Brain microvascular endothelial cell (primary cell): ENCODE measurements at regions not wholly inside any gene's neighbourhood (a gene's known extent, or its start where the extent isn't known, plus 50 kb on each side); places are given as distances from the start of the nearest gene placed in this dataset.

Source experiments
- DNase-seq: peaks from one replicate; pipeline ENCODE4 v3.0.0-alpha.2; 2020
- H3K27ac ChIP-seq: fragments of 250-450 bp; sonication (Bioruptor Pico); 2 replicates; pipeline ENCODE4 v1.5.1; 2020; ENCODE audit warnings: mild to moderate bottlenecking, moderate library complexity
- H3K27me3 ChIP-seq: fragments of 250-450 bp; sonication (Bioruptor Pico); replicated peaks from 2 replicates; pipeline ENCODE4 v1.5.1; 2020; ENCODE audit warnings: mild to moderate bottlenecking
- H3K36me3 ChIP-seq: fragments of 250-450 bp; sonication (Bioruptor Pico); replicated peaks from 2 replicates; pipeline ENCODE4 v1.5.1; 2020; ENCODE audit warnings: mild to moderate bottlenecking
- H3K4me3 ChIP-seq: 2 replicates; pipeline ENCODE4 v1.5.1; 2011; ENCODE audit warnings: low read depth, mild to moderate bottlenecking, control low read depth, low read length, moderate library complexity
- in situ Hi-C: cut with HindIII; loops from 2 replicates; pipeline ENCODE4 v1.10.0; 2017; ENCODE audit warnings: low sequenced_read_pairs, low pct_ligation_motif_present
- TF ChIP-seq, protein P1 (sequence below): IDR thresholded peaks from 2 replicates; pipeline ENCODE4 v1.5.1; 2011; ENCODE audit warnings: low read depth, mild to moderate bottlenecking, moderate library complexity, low read length, control low read depth, inconsistent platforms; ENCODE audit errors: missing control alignments

DNA sequence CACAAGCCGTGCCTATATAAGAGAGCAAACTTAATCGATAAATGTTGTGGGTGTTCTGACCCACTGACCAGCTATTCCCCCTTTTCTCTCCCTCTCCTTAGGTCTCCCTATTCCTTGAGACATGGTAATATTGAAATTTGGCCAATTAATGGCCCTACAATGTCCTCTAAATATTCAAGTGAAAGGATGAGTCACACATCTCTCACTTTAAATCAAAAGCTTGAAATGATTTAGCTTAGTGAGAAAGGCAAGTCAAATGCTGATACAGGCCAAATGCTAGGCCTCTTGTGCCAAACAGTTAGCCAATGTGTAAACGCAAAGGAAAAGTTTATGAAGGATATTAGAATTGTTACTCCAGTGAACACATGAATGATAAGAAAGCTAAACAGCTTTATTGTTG is 102.2 kb upstream of the CPNE8 start:
- DNase-seq, result no peak
- Histone ChIP-seq H3K4me3 (no peak overlapping the region), H3K27me3 (no peaks in the 10 kb centered on the region), H3K27ac (no peak overlapping the region), H3K36me3 (no peaks in the 10 kb centered on the region)
- TF ChIP-seq, protein P1, sequence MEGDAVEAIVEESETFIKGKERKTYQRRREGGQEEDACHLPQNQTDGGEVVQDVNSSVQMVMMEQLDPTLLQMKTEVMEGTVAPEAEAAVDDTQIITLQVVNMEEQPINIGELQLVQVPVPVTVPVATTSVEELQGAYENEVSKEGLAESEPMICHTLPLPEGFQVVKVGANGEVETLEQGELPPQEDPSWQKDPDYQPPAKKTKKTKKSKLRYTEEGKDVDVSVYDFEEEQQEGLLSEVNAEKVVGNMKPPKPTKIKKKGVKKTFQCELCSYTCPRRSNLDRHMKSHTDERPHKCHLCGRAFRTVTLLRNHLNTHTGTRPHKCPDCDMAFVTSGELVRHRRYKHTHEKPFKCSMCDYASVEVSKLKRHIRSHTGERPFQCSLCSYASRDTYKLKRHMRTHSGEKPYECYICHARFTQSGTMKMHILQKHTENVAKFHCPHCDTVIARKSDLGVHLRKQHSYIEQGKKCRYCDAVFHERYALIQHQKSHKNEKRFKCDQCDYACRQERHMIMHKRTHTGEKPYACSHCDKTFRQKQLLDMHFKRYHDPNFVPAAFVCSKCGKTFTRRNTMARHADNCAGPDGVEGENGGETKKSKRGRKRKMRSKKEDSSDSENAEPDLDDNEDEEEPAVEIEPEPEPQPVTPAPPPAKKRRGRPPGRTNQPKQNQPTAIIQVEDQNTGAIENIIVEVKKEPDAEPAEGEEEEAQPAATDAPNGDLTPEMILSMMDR, result no peak
- in situ Hi-C loops, result no loop called here

DNA sequence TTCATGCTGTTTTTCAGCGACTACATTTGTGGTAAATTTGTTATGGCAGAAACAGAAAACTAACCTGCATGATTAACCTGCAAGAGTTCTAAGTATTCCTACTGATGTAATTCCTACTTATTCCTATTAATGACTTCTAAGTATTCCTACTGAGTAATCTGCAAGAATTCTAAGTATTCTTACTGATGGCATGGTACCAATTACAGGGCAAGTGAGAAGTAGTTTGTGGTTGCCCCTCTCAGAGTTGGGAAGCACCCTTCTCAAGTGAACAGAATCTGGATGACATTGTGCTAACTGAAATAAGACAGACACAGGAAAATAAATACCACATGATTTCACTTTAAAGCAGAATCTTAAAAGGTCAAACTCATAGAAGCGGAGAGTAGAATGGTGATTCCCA is 100.9 kb upstream of the CPNE8 start:
- Histone ChIP-seq H3K27ac (no peak overlapping the region), H3K4me3 (no peak overlapping the region), H3K36me3 (no peaks in the 10 kb centered on the region), H3K27me3 (no peaks in the 10 kb centered on the region)
- in situ Hi-C loops, result no loop called here
- DNase-seq, result no peak
- TF ChIP-seq, protein P1, result no peak

DNA sequence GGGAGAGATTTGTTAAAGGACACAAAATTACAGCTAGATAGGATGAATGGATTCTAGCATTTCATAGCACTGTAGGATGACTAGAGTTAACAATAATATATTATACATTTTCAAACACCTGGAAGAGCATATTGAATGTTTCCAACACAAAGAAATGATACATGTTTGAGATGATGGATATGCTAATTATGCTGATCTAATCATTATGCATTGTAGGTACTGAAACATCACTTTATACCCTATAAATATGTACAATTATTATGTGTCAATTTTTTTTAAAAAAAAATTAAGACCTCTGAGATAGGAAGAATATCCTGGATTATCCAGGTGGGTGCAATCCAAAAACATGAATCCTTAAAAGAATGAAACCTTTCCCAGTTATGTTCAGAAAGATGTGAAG is 100.3 kb upstream of the CPNE8 start:
- DNase-seq, result no peak
- TF ChIP-seq, protein P1, result no peak
- in situ Hi-C loops, result no loop called here
- Histone ChIP-seq H3K27me3 (no peaks in the 10 kb centered on the region), H3K27ac (no peak overlapping the region), H3K36me3 (no peaks in the 10 kb centered on the region), H3K4me3 (no peak overlapping the region)

DNA sequence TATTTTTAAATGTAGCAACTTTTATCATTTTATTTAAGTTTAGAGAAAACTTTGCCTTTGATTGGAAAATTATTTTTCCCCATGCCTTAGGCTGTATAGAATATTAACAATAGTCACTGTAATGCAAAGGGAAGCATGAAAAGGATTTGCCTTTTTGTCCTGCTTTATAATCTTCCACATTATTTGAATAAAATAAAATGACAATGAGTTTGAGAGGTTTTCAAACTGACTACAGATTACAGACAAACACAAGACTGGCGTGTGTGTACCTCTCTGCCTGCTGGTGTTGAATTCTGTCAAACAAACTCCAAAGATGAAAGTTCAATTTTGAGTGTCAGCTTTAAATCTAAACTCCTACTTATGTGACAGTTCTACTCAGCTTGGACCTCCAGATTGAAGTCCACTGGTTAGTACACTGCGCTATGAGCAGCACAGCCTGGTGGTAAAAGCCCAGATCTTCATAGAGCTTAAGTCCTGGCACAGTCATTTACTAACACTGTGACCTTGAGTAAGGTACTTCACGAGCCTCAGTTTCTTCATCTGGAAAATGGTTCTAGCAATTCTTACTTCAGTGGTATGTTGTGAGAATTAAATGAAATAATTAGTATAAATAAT is 98.3 kb upstream of the CPNE8 start:
- H3K27ac ChIP-seq, result no peak overlapping the region
- TF ChIP-seq, protein P1, result no peak
- in situ Hi-C loops, result no loop called here
- H3K4me3 ChIP-seq, result no peak overlapping the region
- H3K27me3 ChIP-seq, result no peaks in the 10 kb centered on the region
- DNase-seq, result no peak
- H3K36me3 ChIP-seq, result no peaks in the 10 kb centered on the region

DNA sequence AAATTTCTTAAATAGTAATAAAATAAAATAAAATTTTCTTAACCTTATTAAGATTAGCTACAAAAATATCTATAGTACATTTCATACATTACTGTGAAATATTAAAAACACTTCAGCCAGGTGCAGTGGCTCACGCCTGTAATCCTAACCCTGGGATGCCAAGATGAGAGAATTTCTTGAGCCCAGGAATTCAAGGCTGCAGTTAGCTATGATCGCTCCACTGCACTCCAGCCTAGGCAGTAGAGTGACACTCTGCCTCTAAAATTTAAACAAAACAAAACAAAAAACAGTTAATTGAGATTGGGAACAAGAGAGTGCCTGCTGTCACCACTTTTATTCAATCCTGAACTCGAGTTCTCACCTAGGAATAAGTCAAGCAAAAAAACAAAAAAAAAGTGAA is 95.0 kb upstream of the CPNE8 start:
- no peak overlapping the region for H3K4me3 ChIP-seq
- no peaks in the 10 kb centered on the region for H3K36me3 ChIP-seq
- no peaks in the 10 kb centered on the region for H3K27me3 ChIP-seq
- H3K27ac ChIP-seq, result no peak overlapping the region
- in situ Hi-C loops, result no loop called here
- TF ChIP-seq, protein P1, result no peak
- no peak for DNase-seq

DNA sequence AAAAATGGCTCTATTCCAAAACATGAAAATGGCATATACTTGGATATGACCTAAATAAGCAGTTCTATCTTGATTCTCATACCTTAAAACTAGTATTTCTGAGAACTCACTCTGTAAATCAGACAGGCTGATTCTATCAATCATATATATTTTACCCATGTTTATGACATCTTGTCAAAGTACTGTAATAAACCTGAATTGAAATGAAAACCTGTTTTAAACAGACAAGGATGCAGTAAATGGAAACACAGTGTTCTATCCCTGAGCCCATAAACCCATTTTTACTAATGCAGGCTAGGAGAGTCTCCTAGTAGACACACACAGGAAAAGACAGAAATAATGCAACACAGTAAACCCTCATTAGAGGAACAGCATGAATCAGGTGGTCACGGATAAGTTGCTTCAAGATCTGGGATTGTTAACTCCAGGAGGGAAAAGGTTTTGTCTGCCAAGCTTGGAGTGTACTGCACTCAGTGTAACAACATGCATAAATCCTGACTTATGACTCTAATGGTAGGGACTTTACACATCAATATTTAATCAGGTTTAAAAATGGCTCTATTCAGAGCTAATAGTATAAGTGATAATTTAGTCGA is 93.6 kb upstream of the CPNE8 start:
- no peak overlapping the region for H3K27ac ChIP-seq
- no peak overlapping the region for H3K4me3 ChIP-seq
- in situ Hi-C loops, result no loop called here
- TF ChIP-seq, protein P1, result no peak
- no peaks in the 10 kb centered on the region for H3K36me3 ChIP-seq
- no peaks in the 10 kb centered on the region for H3K27me3 ChIP-seq
- DNase-seq, result no peak
